Putamen (tissue), 1 donor: ENCODE measurements at regions not wholly inside any gene's neighbourhood (a gene's known extent, or its start where the extent isn't known, plus 50 kb on each side); places are given as distances from the start of the nearest gene placed in this dataset.

ENCODE experiments used
- DNase-seq: peaks from one replicate; pipeline ENCODE4 v3.0.0-alpha.2; 2016; ENCODE audit warnings: low spot score

DNA sequence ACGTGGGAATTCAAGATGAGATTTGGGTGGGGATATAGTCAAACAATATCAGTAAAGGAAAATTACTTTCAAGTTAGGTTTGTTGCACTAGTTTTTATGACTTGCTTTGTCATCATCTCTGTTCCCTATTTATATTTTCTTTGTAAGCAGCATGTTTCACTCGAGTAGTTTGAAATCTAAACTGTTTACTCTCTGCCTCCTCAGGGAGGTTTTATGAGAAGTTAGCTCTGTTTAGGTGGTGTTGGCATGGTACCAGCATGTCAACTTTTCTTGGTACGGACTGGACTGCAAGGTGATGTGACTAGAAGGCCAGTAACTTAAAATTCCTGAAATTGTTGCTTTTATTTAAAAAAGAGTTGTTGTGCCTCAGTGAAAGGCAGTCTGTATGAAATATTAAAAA, 59.2 kb upstream of the MTPN start:
- DNase-seq: no peak

DNA sequence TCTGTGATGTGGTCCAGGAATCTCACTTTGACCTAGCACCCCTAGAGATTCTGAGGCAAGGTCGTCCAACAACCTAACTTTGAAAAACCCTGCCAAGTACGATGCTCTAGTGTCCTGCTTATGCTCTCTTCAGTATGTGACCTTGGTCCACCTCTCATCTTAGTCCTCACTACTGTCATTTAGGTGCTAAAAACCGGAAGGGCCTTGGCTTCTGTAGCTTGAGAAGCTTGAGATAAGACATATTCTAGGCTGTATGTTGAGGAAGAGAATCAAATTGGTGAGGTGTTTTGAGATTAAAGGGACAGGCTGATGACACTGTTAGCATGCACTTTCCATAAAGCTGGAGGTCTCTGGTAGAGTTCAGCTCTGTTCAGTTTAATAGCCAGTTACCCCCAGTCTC, 57.0 kb upstream of the MTPN start:
- DNase-seq: no peak

DNA sequence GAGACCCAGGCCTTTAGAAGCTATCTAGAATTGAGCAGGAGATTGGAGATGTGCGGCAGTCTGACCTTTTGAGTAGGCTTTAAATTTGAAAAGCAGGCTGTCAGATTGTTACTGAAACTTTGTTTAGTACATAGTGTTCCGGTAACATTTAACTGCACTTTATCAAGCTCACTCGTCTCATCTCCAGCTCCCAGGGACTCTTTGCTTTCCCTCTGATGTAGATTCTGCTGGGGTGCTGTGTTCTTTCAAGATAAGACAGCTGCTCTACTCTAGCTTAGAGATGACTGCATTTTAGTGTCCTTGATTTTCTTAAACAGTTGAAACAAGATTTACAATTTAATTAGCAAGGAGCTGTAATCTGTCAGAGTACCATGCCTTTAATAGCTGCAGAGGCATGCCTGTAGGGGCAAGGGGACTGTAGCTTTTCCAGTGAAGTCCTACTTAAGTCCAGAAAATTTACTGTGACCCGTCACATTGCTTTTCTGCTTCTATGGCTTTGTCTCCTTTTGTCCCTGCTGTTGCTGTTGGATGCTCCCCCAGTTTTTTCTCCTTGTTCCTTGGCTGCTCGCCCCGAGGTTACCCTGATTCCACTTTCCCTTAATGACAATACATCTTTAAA, 56.4 kb upstream of the MTPN start:
- no peak for DNase-seq

DNA sequence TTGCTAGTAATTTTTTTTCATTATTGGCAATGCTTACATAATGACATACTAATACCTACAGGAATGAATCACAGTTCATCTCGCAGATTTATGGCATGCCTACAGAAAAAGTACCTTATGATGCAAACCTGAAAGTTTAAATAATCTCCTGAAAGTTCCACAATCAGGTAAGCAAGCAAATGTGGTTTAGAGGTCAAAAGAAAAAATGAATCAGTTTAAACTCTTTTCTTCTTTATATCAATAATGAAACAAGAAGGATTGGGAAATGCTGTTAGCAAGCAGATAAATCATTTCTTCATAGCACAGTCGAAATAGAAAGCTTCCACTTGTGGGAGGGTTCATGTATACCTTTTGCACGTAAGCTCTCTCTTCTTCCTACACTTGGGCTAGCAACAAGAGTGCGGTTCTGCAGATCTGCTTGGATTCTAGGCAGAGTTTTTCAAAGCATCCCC, 53.7 kb upstream of the MTPN start:
- no peak for DNase-seq

DNA sequence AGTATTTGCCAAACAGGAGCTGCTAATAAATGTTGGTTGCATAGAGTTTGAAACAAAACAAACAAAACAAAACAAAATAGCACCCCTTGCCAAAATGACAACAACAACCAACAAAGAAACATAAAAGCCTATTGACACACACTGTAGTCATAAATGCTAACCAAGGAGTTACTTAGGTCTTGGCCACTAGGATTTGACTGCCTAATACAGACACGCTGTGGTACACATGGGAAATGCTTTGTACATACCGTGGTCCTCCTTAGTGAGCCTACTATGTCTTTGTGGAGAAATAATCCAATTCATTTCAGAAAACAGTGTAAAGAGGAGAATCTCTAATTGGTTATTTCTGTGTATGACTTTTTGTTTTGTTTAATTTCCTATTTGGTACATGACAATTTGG, 53.2 kb upstream of the MTPN start:
- DNase-seq: no peak

DNA sequence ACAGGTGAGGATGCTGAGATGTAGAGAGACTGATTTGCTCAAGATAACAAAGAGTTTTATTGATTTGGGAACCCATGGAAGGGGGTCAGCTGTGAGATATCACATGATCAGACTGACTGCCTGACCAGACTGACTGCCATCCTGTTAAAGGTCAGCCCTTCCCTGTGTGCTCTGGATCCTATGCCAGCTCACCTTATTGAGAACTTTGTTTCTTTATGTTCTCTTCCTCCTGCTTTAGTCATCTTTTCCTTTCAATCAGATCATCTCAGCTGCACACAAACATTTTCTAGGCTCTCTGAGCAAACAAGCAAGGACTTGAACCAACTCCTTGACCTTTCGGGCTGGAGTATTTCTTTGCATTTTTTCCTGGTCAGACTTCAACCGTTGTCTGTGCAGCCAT, 50.0 kb upstream of the MTPN start:
- no peak for DNase-seq
